Esophagus squamous epithelium (tissue), 4 donors: ENCODE measurements at regions not wholly inside any gene's neighbourhood (a gene's known extent, or its start where the extent isn't known, plus 50 kb on each side); places are given as distances from the start of the nearest gene placed in this dataset.

Experiments
- CTCF ChIP-seq, 6 experiments: fragments of 450-650 bp in 4 of 6; fragments of 200-600 bp in 2 of 6; sonication (generic) in 2 of 6; IDR thresholded peaks; one replicate each; pipeline ENCODE4 v1.5.1; 2016 to 2019; ENCODE audit warnings: antibody characterized with exemption in 6 of 6, mild to moderate bottlenecking in 4 of 6, moderate library complexity in 4 of 6
- POLR2A ChIP-seq, 4 donors: fragments of 450-650 bp; IDR thresholded peaks; one replicate each; pipeline ENCODE4 v1.6.1; 2017; ENCODE audit warnings: antibody characterized with exemption in 4 of 4, mild to moderate bottlenecking in 4 of 4, moderate library complexity in 3 of 4

- TF ChIP-seq CTCF (IDR thresholded peaks at IDR 0.05) (no peak), POLR2A (IDR thresholded peaks at IDR 0.05) (no peak)
These were observed 489.1 kb upstream of the ACVR2A start for GRCh38 chr2:147355706-147356105.
